ENCODE measurements at regions not wholly inside any gene's neighbourhood (a gene's known extent, or its start where the extent isn't known, plus 50 kb on each side); places are given as distances from the start of the nearest gene placed in this dataset.

DNA sequence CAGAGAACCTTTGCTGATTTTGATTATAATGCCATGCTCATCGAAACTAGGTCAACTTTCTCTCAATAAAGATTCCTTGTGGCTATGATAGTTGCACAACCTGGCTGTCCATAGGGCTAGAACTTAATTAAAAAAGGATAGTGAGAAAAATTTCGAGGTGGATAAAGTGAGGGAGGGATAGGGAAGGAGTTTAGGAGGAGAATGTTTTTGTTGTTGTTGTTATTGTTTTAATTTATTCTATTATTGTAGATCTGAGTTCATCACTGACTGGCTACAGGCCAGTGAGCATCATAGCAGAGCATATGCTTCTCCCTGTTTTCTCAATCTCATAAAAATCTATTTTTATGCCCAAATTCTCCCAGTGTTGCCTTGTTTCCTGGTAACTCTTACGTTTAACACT, 688.7 kb upstream of the GRM3 start:
- no peak for DNase-seq (ENCODE audit: low read depth)
- no peak overlapping the region for H3K4me3 ChIP-seq (ENCODE audit: low read length)
- TF ChIP-seq, protein P1, sequence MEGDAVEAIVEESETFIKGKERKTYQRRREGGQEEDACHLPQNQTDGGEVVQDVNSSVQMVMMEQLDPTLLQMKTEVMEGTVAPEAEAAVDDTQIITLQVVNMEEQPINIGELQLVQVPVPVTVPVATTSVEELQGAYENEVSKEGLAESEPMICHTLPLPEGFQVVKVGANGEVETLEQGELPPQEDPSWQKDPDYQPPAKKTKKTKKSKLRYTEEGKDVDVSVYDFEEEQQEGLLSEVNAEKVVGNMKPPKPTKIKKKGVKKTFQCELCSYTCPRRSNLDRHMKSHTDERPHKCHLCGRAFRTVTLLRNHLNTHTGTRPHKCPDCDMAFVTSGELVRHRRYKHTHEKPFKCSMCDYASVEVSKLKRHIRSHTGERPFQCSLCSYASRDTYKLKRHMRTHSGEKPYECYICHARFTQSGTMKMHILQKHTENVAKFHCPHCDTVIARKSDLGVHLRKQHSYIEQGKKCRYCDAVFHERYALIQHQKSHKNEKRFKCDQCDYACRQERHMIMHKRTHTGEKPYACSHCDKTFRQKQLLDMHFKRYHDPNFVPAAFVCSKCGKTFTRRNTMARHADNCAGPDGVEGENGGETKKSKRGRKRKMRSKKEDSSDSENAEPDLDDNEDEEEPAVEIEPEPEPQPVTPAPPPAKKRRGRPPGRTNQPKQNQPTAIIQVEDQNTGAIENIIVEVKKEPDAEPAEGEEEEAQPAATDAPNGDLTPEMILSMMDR (IDR thresholded peaks at IDR 0.05; ENCODE audit: insufficient read depth, low read depth, low read length, missing control alignments), result no peak

DNA sequence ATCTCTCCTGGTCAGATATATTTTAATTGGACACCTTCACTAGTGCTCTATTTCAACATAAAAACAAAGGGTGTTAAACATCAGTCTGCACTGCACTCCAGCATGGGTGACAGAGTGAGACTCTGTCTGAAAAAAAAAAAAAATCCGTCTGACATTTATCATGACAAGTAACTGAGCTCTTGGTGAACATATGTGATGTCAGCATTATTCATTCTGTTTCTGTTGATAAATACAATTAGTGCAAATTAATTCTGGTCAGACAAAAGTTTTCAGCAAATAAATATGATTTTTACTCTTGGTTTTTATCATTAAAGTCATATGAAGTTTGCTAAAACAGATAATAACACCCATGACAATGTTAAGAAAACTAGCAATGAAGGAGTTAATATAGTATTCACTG, 692.8 kb upstream of the GRM3 start:
- no peak overlapping the region for H3K4me3 ChIP-seq (ENCODE audit: low read length)
- TF ChIP-seq, protein P1 (IDR thresholded peaks at IDR 0.05; ENCODE audit: insufficient read depth, low read depth, low read length, missing control alignments), result no peak
- no peak for DNase-seq (ENCODE audit: low read depth)

DNA sequence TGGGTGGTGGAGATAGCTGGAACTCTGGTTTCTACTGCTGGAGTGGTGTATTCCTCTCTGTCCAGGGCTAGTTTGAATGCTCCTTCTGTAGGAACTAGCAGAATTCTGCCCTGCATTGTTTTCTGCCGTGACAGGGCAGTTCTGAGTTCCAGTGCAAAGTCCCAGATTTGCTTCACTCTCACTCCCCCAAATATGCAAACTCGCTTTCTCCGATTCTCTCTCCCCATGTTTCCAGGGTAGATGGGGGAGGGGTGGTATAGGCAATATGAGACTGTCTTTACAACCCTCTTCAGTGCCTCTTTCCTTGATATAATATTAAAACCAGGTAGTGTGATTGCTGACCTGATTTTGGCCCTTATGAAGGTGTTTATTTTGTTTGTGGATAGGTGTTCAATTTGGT, 693.3 kb upstream of the GRM3 start:
- TF ChIP-seq, protein P1 (IDR thresholded peaks at IDR 0.05; ENCODE audit: insufficient read depth, low read depth, low read length, missing control alignments), result no peak
- DNase-seq (ENCODE audit: low read depth), result no peak
- no peak overlapping the region for H3K4me3 ChIP-seq (ENCODE audit: low read length)

DNA sequence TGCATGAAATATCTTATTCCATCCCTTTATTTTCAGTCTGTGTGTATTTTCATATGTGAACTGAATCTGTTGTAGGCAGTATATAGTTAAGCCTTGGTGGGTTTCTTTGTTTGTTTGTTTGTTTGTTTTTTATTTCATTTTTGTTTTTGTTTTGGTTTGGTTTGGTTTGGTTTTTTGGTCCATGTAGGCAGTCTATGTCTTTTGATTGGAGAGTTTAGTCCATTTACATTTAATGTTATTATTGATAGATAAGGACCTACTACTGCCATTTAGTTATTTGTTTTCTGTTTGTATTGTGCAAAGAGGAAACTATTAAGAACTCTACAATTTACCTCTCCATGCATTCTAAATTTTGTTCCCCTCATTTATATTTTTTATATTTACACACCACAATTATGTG, 695.9 kb upstream of the GRM3 start:
- H3K4me3 ChIP-seq (ENCODE audit: low read length), result no peak overlapping the region
- DNase-seq (ENCODE audit: low read depth), result no peak
- TF ChIP-seq, protein P1 (IDR thresholded peaks at IDR 0.05; ENCODE audit: insufficient read depth, low read depth, low read length, missing control alignments), result no peak

DNA sequence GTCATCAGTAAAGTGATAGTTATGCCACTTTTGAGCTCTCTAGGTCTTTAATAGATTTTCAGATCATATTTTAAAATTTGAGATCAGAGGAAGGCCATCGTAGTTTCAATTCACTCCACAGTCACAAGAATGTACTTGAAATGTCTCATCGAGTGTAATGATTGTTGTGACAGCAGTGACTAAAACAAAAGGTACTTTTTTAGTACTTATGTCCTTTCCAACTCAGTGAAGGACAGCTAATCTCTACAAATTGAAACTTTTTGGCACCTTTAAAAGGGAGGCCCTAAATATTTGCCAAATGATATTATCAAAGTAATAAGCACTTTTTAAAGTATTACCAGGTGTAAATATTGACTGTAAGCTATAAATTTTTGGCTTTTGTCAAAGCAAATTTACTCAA, 702.9 kb upstream of the GRM3 start:
- no peak for DNase-seq (ENCODE audit: low read depth)
- no peak overlapping the region for H3K4me3 ChIP-seq (ENCODE audit: low read length)
- TF ChIP-seq, protein P1 (IDR thresholded peaks at IDR 0.05; ENCODE audit: insufficient read depth, low read depth, low read length, missing control alignments), result no peak

DNA sequence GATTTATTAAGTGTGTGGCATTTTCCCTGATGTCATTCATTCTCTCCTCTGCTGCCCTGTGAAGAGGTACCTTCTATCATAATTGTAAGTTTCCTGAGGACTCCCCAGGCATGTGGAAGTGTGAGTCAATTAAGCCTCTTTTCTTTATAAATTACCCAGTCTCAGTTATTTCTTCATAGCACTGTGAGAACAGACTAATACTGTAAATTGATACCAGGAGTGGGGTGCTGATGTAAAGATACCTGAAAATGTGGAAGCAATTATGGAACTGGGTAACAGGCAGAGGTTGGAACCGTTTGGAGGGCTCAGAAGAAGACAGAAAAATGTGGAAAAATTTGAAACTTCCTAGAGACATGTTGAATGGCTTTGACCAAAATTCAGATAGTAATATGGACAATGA, 711.8 kb upstream of the GRM3 start:
- DNase-seq (ENCODE audit: low read depth), result no peak
- TF ChIP-seq, protein P1 (IDR thresholded peaks at IDR 0.05; ENCODE audit: insufficient read depth, low read depth, low read length, missing control alignments), result no peak

DNA sequence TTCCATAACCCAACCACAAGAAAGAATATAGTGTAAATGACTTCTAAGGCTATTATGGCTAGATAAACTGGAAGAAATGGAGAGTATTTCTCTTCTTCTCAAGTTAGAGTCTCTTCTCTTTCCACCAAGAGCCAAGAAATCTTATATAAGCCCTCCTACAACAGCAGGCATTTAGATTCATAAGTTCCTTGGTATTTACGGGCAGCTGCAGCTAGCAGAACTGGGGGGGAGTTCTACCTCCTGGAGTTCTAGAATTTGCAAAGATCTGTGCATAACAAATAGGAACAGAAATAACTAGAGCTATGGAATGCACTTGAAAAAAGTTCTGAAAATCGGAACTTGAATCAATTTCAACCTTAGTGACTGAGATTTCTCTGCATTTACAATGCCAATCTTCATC, 715.2 kb upstream of the GRM3 start:
- TF ChIP-seq, protein P1 (IDR thresholded peaks at IDR 0.05; ENCODE audit: insufficient read depth, low read depth, low read length, missing control alignments), result no peak
- H3K4me3 ChIP-seq (ENCODE audit: low read length), result no peak overlapping the region
- DNase-seq (ENCODE audit: low read depth), result no peak

More for the DNA sequence above, 711.8 kb upstream of the GRM3 start:
- H3K4me3 ChIP-seq (ENCODE audit: low read length), result no peak overlapping the region

Data from epithelial cell of esophagus (primary cell).